ENCODE measurements at regions not wholly inside any gene's neighbourhood (a gene's known extent, or its start where the extent isn't known, plus 50 kb on each side); places are given as distances from the start of the nearest gene placed in this dataset.
"Not testable (repeated sequence)": the region's sequence is repeated elsewhere in the genome, so short reads cannot be mapped to it uniquely, and the experiment has no call there.

DNA sequence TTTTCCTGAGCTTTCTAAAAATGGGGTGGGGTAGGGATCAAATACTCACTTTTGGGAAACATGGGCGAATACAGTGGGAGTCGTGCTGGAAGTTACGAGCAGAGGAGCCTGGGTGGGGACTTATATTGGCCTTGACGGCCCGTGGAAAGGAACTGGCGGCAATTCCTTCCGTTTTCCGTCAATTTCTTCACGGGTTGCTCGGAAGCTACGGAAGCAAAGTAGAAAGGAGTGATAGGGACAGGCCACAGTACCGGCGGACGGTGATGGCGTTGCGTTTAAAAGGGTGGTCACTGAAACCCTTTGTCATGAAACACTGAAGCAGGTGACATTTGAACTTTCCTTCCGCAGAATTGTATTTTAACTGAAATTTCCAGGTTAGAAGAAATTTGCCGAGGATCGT, 505.0 kb downstream of the PRIM2 start:
- TF ChIP-seq, protein P1, sequence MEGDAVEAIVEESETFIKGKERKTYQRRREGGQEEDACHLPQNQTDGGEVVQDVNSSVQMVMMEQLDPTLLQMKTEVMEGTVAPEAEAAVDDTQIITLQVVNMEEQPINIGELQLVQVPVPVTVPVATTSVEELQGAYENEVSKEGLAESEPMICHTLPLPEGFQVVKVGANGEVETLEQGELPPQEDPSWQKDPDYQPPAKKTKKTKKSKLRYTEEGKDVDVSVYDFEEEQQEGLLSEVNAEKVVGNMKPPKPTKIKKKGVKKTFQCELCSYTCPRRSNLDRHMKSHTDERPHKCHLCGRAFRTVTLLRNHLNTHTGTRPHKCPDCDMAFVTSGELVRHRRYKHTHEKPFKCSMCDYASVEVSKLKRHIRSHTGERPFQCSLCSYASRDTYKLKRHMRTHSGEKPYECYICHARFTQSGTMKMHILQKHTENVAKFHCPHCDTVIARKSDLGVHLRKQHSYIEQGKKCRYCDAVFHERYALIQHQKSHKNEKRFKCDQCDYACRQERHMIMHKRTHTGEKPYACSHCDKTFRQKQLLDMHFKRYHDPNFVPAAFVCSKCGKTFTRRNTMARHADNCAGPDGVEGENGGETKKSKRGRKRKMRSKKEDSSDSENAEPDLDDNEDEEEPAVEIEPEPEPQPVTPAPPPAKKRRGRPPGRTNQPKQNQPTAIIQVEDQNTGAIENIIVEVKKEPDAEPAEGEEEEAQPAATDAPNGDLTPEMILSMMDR (conservative IDR thresholded peaks at IDR 0.05; ENCODE audit: low read depth, low read length) = not testable (repeated sequence)
- not testable (repeated sequence) for TF ChIP-seq EZH2phosphoT487 (IDR thresholded peaks at IDR 0.05; ENCODE audit: borderline replicate concordance, low read length); EZH2 (IDR thresholded peaks at IDR 0.05; ENCODE audit: low read length, unreplicated experiment)
